ENCODE measurements at regions not wholly inside any gene's neighbourhood (a gene's known extent, or its start where the extent isn't known, plus 50 kb on each side); places are given as distances from the start of the nearest gene placed in this dataset.

- DNase-seq (ENCODE audit: low read depth) = no peak
- H3K4me3 ChIP-seq (ENCODE audit: low read length) = no peak overlapping the region
- TF ChIP-seq CTCF (conservative IDR thresholded peaks at IDR 0.05; ENCODE audit: low read length) = no peak
Observed at GRCh38 chr2:21676676-21677075, 552.9 kb downstream of the TDRD15 start.

GRCh38 chr2:21683838-21684237 is 560.1 kb downstream of the TDRD15 start:
- no peak for TF ChIP-seq CTCF (conservative IDR thresholded peaks at IDR 0.05; ENCODE audit: low read length)
- no peak for DNase-seq (ENCODE audit: low read depth)
- no peak overlapping the region for H3K4me3 ChIP-seq (ENCODE audit: low read length)

- no peak for DNase-seq (ENCODE audit: low read depth)
- no peak overlapping the region for H3K4me3 ChIP-seq (ENCODE audit: low read length)
- TF ChIP-seq CTCF (conservative IDR thresholded peaks at IDR 0.05; ENCODE audit: low read length) = no peak
Observed at GRCh38 chr2:21687589-21687988, 563.8 kb downstream of the TDRD15 start.

- H3K4me3 ChIP-seq (ENCODE audit: low read length) = no peak overlapping the region
- TF ChIP-seq CTCF (conservative IDR thresholded peaks at IDR 0.05; ENCODE audit: low read length) = no peak
- no peak for DNase-seq (ENCODE audit: low read depth)
Observed at GRCh38 chr2:21690005-21690404, 566.2 kb downstream of the TDRD15 start.

GRCh38 chr2:21693081-21693480 is 569.3 kb downstream of the TDRD15 start:
- no peak overlapping the region for H3K4me3 ChIP-seq (ENCODE audit: low read length)
- TF ChIP-seq CTCF (conservative IDR thresholded peaks at IDR 0.05; ENCODE audit: low read length) = no peak
- DNase-seq (ENCODE audit: low read depth) = no peak

- H3K4me3 ChIP-seq (ENCODE audit: low read length) = no peak overlapping the region
- no peak for DNase-seq (ENCODE audit: low read depth)
- no peak for TF ChIP-seq CTCF (conservative IDR thresholded peaks at IDR 0.05; ENCODE audit: low read length)
Observed at GRCh38 chr2:21694079-21694878, 570.5 kb downstream of the TDRD15 start.

GRCh38 chr2:21696900-21697299 is 573.1 kb downstream of the TDRD15 start:
- H3K4me3 ChIP-seq (ENCODE audit: low read length) = no peak overlapping the region
- no peak for TF ChIP-seq CTCF (conservative IDR thresholded peaks at IDR 0.05; ENCODE audit: low read length)
- DNase-seq (ENCODE audit: low read depth) = no peak

Measured in AG10803 (cell line).